GM23338 (cell line): ENCODE measurements at regions not wholly inside any gene's neighbourhood (a gene's known extent, or its start where the extent isn't known, plus 50 kb on each side); places are given as distances from the start of the nearest gene placed in this dataset.

Source experiments
- ATAC-seq: fragments of 200-7000 bp; cut with Tn5 transposase; 3 replicates; pipeline ENCODE4 v1.9.1; 2020
- DNase-seq: peaks from one replicate; pipeline ENCODE4 v3.0.0-alpha.2; 2015; ENCODE audit warnings: low spot score
- H2AFZ ChIP-seq: fragments of 200-600 bp; sonication (generic); 2 replicates; pipeline ENCODE4 v1.8.0; 2016; ENCODE audit warnings: antibody characterized with exemption, mild to moderate bottlenecking, moderate library complexity
- H3F3A ChIP-seq: fragments of 200-600 bp; sonication (generic); replicated peaks from 2 replicates; pipeline ENCODE4 v1.8.0; 2017; ENCODE audit warnings: antibody characterized with exemption, mixed run types, low read depth
- H3K27ac ChIP-seq: fragments of 200-600 bp; sonication (generic); 2 replicates; pipeline ENCODE4 v1.6.1; 2016; ENCODE audit warnings: low read depth
- H3K27me3 ChIP-seq: fragments of 200-600 bp; sonication (generic); 2 replicates; pipeline ENCODE4 v1.8.0; 2016; ENCODE audit warnings: mild to moderate bottlenecking, mixed run types, moderate library complexity; ENCODE audit not compliant: insufficient read depth
- H3K36me3 ChIP-seq: fragments of 200-600 bp; sonication (generic); 2 replicates; pipeline ENCODE4 v1.8.0; 2016; ENCODE audit warnings: mild to moderate bottlenecking; ENCODE audit not compliant: insufficient read depth
- H3K4me1 ChIP-seq: fragments of 200-600 bp; sonication (generic); 2 replicates; pipeline ENCODE4 v1.8.0; 2016; ENCODE audit warnings: mild to moderate bottlenecking, moderate library complexity; ENCODE audit not compliant: insufficient read depth
- H3K4me2 ChIP-seq: fragments of 200-600 bp; sonication (generic); 2 replicates; pipeline ENCODE4 v1.7.1; 2017; ENCODE audit warnings: mixed run types
- H3K4me3 ChIP-seq: fragments of 200-600 bp; sonication (generic); 2 replicates; pipeline ENCODE4 v1.6.1; 2016; ENCODE audit warnings: mixed run types
- H3K79me2 ChIP-seq: fragments of 200-600 bp; sonication (generic); replicated peaks from 2 replicates; pipeline ENCODE4 v1.8.0; 2017; ENCODE audit warnings: mild to moderate bottlenecking; ENCODE audit not compliant: insufficient read depth
- H3K9me2 ChIP-seq: fragments of 200-600 bp; sonication (generic); 2 replicates; pipeline ENCODE4 v1.8.0; 2017; ENCODE audit not compliant: insufficient read depth
- H4K20me1 ChIP-seq: fragments of 200-600 bp; sonication (generic); replicated peaks from 2 replicates; pipeline ENCODE4 v1.8.0; 2017; ENCODE audit warnings: mild to moderate bottlenecking; ENCODE audit not compliant: insufficient read depth
- H3K27ac Mint-ChIP-seq: 2 replicates; pipeline ENCODE4 v1.8.0; 2020; ENCODE audit warnings: inconsistent platforms, mild to moderate bottlenecking, moderate library complexity, mixed read lengths
- H3K27me3 Mint-ChIP-seq: 3 replicates; pipeline ENCODE4 v1.8.0; 2022; ENCODE audit warnings: low read depth, mild to moderate bottlenecking, moderate library complexity, mixed read lengths, inconsistent platforms; ENCODE audit not compliant: insufficient read depth, poor library complexity
- H3K36me3 Mint-ChIP-seq: 3 replicates; pipeline ENCODE4 v1.8.0; 2021; ENCODE audit warnings: low read depth, mild to moderate bottlenecking, inconsistent platforms, moderate library complexity, mixed read lengths
- H3K4me1 Mint-ChIP-seq: 3 replicates; pipeline ENCODE4 v1.8.0; 2020; ENCODE audit warnings: mild to moderate bottlenecking, inconsistent platforms, mixed read lengths
- H3K4me3 Mint-ChIP-seq: 3 replicates; pipeline ENCODE4 v1.8.0; 2021; ENCODE audit warnings: moderate library complexity, mild to moderate bottlenecking, inconsistent platforms, mixed read lengths
- H3K9me3 Mint-ChIP-seq: 3 replicates; pipeline ENCODE4 v1.8.0; 2020; ENCODE audit warnings: moderate library complexity, mild to moderate bottlenecking, inconsistent platforms, mixed read lengths
- CREB1 ChIP-seq: fragments of 250-450 bp; sonication (Bioruptor Pico); IDR thresholded peaks from 2 replicates; pipeline ENCODE4 v1.5.0; 2020; ENCODE audit warnings: low read depth, mild to moderate bottlenecking, moderate library complexity
- ETS1 ChIP-seq: IDR thresholded peaks from 2 replicates; pipeline ENCODE4 v1.6.1; 2016; ENCODE audit warnings: antibody characterized with exemption
- EZH2 ChIP-seq: fragments of 200-600 bp; sonication (generic); IDR thresholded peaks from one replicate; pipeline ENCODE4 v1.8.0; 2017; ENCODE audit warnings: antibody characterized with exemption, mild to moderate bottlenecking, low read depth; ENCODE audit not compliant: unreplicated experiment
- EZH2phosphoT487 ChIP-seq: fragments of 200-600 bp; sonication (generic); IDR thresholded peaks from one replicate; pipeline ENCODE4 v1.8.1; 2018; ENCODE audit warnings: antibody characterized with exemption; ENCODE audit not compliant: unreplicated experiment
- JUNB ChIP-seq: IDR thresholded peaks from one replicate; pipeline ENCODE4 v1.6.1; 2016; ENCODE audit warnings: antibody characterized with exemption; ENCODE audit not compliant: unreplicated experiment
- NANOG ChIP-seq: IDR thresholded peaks from 2 replicates; pipeline ENCODE4 v1.6.1; 2016; ENCODE audit warnings: antibody characterized with exemption, borderline replicate concordance
- POLR2AphosphoS5 ChIP-seq: IDR thresholded peaks from 2 replicates; pipeline ENCODE4 v1.6.1; 2016; ENCODE audit warnings: antibody characterized with exemption, low read depth
- STAT1 ChIP-seq: IDR thresholded peaks from one replicate; pipeline ENCODE4 v1.6.1; 2016; ENCODE audit warnings: antibody characterized with exemption; ENCODE audit not compliant: unreplicated experiment
- ZNF114 ChIP-seq: fragments of 250-450 bp; sonication (Bioruptor Pico); IDR thresholded peaks from 2 replicates; pipeline ENCODE4 v1.5.0; 2020; ENCODE audit warnings: mild to moderate bottlenecking, moderate library complexity
- ZNF331 ChIP-seq: fragments of 250-450 bp; sonication (Bioruptor Pico); IDR thresholded peaks from 2 replicates; pipeline ENCODE4 v1.5.0; 2020; ENCODE audit warnings: low read depth, mild to moderate bottlenecking, moderate library complexity
- ZNF462 ChIP-seq: fragments of 250-450 bp; sonication (Bioruptor Pico); IDR thresholded peaks from 2 replicates; pipeline ENCODE4 v1.5.0; 2020; ENCODE audit warnings: mild to moderate bottlenecking, moderate library complexity
- TF ChIP-seq, protein P1 (sequence below), 2 experiments: fragments of 200-600 bp in 1 of 2; sonication (generic) in 1 of 2; conservative IDR thresholded peaks; 2 replicates each; pipeline versions ENCODE4 v1.5.1 to v1.6.1; 2016 to 2017; ENCODE audit warnings: antibody characterized with exemption in 2 of 2, low read depth in 2 of 2, mild to moderate bottlenecking in 2 of 2, moderate library complexity in 1 of 2
- TF ChIP-seq, protein P2 (sequence below): IDR thresholded peaks from one replicate; pipeline ENCODE4 v1.6.1; 2018; ENCODE audit warnings: antibody characterized with exemption; ENCODE audit not compliant: unreplicated experiment

DNA sequence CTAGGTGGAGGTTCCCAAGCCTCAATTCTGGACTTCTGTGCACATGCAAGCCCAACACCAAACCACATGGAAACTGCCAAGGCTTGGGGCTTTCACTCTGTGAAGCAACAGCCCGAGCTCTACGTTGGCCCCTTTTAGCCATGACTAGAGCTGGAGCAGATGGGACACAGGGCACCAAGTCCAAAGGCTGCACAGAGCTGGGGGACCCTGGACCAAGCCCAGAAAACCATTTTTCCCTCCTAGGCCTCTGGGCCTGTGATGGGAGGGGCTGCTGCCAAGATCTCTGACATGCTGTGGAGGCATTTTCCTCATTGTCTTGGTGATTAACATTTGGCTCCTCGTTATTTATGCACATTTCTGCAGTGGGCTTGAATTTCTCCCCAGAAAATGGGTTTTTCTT, 258.7 kb upstream of the ACTRT1 start:
- Histone ChIP-seq H3F3A (no peaks in the 10 kb centered on the region), H3K79me2 (no peaks in the 10 kb centered on the region), H3K4me1 (no peaks in the 10 kb centered on the region), H3K4me2 (no peak overlapping the region), H4K20me1 (no peaks in the 10 kb centered on the region), H3K36me3 (no peaks in the 10 kb centered on the region), H3K9me2 (no peaks in the 10 kb centered on the region), H2AFZ (no peak overlapping the region), H3K27ac (no peak overlapping the region), H3K27me3 (no peaks in the 10 kb centered on the region), H3K4me3 (no peak overlapping the region)
- DNase-seq (no peak), ATAC-seq (no peak)
- H3K27ac Mint-ChIP-seq, result no peak overlapping the region
- peaks cover 23% of the 10 kb centered on the region for H3K9me3 Mint-ChIP-seq
- peaks cover 12% of the 10 kb centered on the region; the same call in 2 of the 3 replicates for H3K36me3 Mint-ChIP-seq
- H3K4me3 Mint-ChIP-seq, result no peak overlapping the region
- peaks cover 1% of the 10 kb centered on the region for H3K27me3 Mint-ChIP-seq
- TF ChIP-seq JUNB (no peak), STAT1 (no peak), ZNF331 (no peak), ZNF462 (CRISPR knock-in tag) (no peak), NANOG (no peak), ETS1 (no peak), POLR2AphosphoS5 (no peak), EZH2 (no peak), EZH2phosphoT487 (no peak), CREB1 (no peak), ZNF114 (CRISPR knock-in tag) (no peak)
- TF ChIP-seq, protein P1, sequence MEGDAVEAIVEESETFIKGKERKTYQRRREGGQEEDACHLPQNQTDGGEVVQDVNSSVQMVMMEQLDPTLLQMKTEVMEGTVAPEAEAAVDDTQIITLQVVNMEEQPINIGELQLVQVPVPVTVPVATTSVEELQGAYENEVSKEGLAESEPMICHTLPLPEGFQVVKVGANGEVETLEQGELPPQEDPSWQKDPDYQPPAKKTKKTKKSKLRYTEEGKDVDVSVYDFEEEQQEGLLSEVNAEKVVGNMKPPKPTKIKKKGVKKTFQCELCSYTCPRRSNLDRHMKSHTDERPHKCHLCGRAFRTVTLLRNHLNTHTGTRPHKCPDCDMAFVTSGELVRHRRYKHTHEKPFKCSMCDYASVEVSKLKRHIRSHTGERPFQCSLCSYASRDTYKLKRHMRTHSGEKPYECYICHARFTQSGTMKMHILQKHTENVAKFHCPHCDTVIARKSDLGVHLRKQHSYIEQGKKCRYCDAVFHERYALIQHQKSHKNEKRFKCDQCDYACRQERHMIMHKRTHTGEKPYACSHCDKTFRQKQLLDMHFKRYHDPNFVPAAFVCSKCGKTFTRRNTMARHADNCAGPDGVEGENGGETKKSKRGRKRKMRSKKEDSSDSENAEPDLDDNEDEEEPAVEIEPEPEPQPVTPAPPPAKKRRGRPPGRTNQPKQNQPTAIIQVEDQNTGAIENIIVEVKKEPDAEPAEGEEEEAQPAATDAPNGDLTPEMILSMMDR (conservative IDR thresholded peaks at IDR 0.05; ENCODE audit: low read depth in 2 of 2), result no peak
- TF ChIP-seq, protein P2, sequence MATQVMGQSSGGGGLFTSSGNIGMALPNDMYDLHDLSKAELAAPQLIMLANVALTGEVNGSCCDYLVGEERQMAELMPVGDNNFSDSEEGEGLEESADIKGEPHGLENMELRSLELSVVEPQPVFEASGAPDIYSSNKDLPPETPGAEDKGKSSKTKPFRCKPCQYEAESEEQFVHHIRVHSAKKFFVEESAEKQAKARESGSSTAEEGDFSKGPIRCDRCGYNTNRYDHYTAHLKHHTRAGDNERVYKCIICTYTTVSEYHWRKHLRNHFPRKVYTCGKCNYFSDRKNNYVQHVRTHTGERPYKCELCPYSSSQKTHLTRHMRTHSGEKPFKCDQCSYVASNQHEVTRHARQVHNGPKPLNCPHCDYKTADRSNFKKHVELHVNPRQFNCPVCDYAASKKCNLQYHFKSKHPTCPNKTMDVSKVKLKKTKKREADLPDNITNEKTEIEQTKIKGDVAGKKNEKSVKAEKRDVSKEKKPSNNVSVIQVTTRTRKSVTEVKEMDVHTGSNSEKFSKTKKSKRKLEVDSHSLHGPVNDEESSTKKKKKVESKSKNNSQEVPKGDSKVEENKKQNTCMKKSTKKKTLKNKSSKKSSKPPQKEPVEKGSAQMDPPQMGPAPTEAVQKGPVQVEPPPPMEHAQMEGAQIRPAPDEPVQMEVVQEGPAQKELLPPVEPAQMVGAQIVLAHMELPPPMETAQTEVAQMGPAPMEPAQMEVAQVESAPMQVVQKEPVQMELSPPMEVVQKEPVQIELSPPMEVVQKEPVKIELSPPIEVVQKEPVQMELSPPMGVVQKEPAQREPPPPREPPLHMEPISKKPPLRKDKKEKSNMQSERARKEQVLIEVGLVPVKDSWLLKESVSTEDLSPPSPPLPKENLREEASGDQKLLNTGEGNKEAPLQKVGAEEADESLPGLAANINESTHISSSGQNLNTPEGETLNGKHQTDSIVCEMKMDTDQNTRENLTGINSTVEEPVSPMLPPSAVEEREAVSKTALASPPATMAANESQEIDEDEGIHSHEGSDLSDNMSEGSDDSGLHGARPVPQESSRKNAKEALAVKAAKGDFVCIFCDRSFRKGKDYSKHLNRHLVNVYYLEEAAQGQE, result no peak
- no peaks in the 10 kb centered on the region for H3K4me1 Mint-ChIP-seq
